IMR-90 (cell line): ENCODE measurements at regions not wholly inside any gene's neighbourhood (a gene's known extent, or its start where the extent isn't known, plus 50 kb on each side); places are given as distances from the start of the nearest gene placed in this dataset.

Source experiments
- ATAC-seq: fragments of 200-7000 bp; cut with Tn5 transposase; 2 replicates; pipeline ENCODE4 v1.9.1; 2020; ENCODE audit warnings: low read depth, mild to moderate bottlenecking, moderate library complexity
- BruUV-seq: library from RNA; stranded (reverse); fragments of 400-500 nt; replicated peaks from 2 replicates; lab custom pipeline; 2021; lab: Mats Ljungman, UMichigan
- CTCF ChIA-PET: fragments of 300-600 bp; formaldehyde crosslinking; extraction: SDS; loops from one replicate; lab custom pipeline; 2021; ENCODE audit warnings: antibody characterized with exemption; lab: Yijun Ruan, JAX
- POLR2A ChIA-PET: fragments of 300-600 bp; sonication (Branson Sonifier 250); formaldehyde crosslinking; loops from one replicate; lab custom pipeline; 2022; ENCODE audit warnings: antibody characterized with exemption; ENCODE audit not compliant: unreplicated experiment; lab: Charles Lee
- DNase-seq: peaks from one replicate; pipeline ENCODE4 v3.0.0; 2013
- H2AFZ ChIP-seq: replicated peaks from 2 replicates; pipeline ENCODE3; 2013; ENCODE audit warnings: low read length, mild to moderate bottlenecking; ENCODE audit not compliant: poor library complexity
- H2AK5ac ChIP-seq: 2 replicates; pipeline ENCODE4 v1.6.1; 2013; ENCODE audit warnings: low read depth, low read length, inconsistent platforms
- H2AK9ac ChIP-seq: replicated peaks from 2 replicates; pipeline ENCODE3; 2013; ENCODE audit warnings: mild to moderate bottlenecking, low read depth, low read length, moderate library complexity; ENCODE audit not compliant: poor library complexity
- H2BK120ac ChIP-seq: 2 replicates; pipeline ENCODE4 v1.6.1; 2013; ENCODE audit warnings: low read depth, low read length, inconsistent platforms
- H2BK15ac ChIP-seq: 3 replicates; pipeline ENCODE4 v1.6.1; 2013; ENCODE audit warnings: low read depth, low read length, inconsistent platforms
- H2BK20ac ChIP-seq: 2 replicates; pipeline ENCODE4 v1.6.1; 2013; ENCODE audit warnings: low read depth, mild to moderate bottlenecking, inconsistent platforms, low read length, moderate library complexity
- H2BK5ac ChIP-seq: 2 replicates; pipeline ENCODE4 v1.6.1; 2013; ENCODE audit warnings: mild to moderate bottlenecking, low read depth, low read length, inconsistent platforms; ENCODE audit not compliant: poor library complexity, severe bottlenecking
- H3K14ac ChIP-seq: replicated peaks from 2 replicates; pipeline ENCODE4 v1.6.1; 2013; ENCODE audit warnings: low read depth, low read length, inconsistent platforms
- H3K18ac ChIP-seq: 2 replicates; pipeline ENCODE4 v1.6.1; 2013; ENCODE audit warnings: low read depth, low read length, control low read depth
- H3K23ac ChIP-seq: 2 replicates; pipeline ENCODE4 v1.6.1; 2013; ENCODE audit warnings: low read depth, low read length, inconsistent platforms
- H3K27ac ChIP-seq: 2 replicates; pipeline ENCODE4 v1.5.1; 2013; ENCODE audit warnings: mild to moderate bottlenecking, control low read depth, low read length; ENCODE audit not compliant: insufficient read depth
- H3K27me3 ChIP-seq: 2 replicates; pipeline ENCODE4 v1.6.1; 2013; ENCODE audit warnings: low read length; ENCODE audit not compliant: control insufficient read depth, insufficient read depth
- H3K36me3 ChIP-seq: 2 replicates; pipeline ENCODE4 v1.6.1; 2013; ENCODE audit warnings: low read length, mixed read lengths; ENCODE audit not compliant: control insufficient read depth, insufficient read depth
- H3K4ac ChIP-seq: 2 replicates; pipeline ENCODE4 v1.6.1; 2013; ENCODE audit warnings: low read depth, low read length, inconsistent platforms
- H3K4me1 ChIP-seq: 2 replicates; pipeline ENCODE4 v1.6.1; 2013; ENCODE audit warnings: low read length, mixed read lengths; ENCODE audit not compliant: control insufficient read depth, insufficient read depth
- H3K4me2 ChIP-seq: 2 replicates; pipeline ENCODE4 v1.6.1; 2013; ENCODE audit warnings: low read depth, mild to moderate bottlenecking, control low read depth, low read length, moderate library complexity
- H3K4me3 ChIP-seq: 2 replicates; pipeline ENCODE4 v1.5.1; 2013; ENCODE audit warnings: low read depth, mild to moderate bottlenecking, control low read depth, low read length, moderate library complexity; ENCODE audit not compliant: insufficient read depth
- H3K56ac ChIP-seq: 2 replicates; pipeline ENCODE4 v1.6.1; 2013; ENCODE audit warnings: low read length, inconsistent platforms; ENCODE audit not compliant: insufficient read depth; ENCODE audit errors: extremely low read depth
- H3K79me1 ChIP-seq, 2 experiments: 2 replicates each; pipeline ENCODE4 v1.6.1; 2013; ENCODE audit warnings: low read length in 2 of 2, inconsistent platforms in 1 of 2, low read depth in 1 of 2
- H3K9ac ChIP-seq: 2 replicates; pipeline ENCODE4 v1.6.1; 2013; ENCODE audit warnings: low read depth, low read length, control low read depth
- H3K9me1 ChIP-seq: 2 replicates; pipeline ENCODE4 v1.6.1; 2013; ENCODE audit warnings: low read length, inconsistent platforms; ENCODE audit not compliant: insufficient read depth
- H3K9me3 ChIP-seq: 2 replicates; pipeline ENCODE4 v1.6.1; 2013; ENCODE audit warnings: low read length; ENCODE audit not compliant: control insufficient read depth, insufficient read depth
- H4K20me1 ChIP-seq: 2 replicates; pipeline ENCODE4 v1.6.1; 2013; ENCODE audit warnings: low read length, inconsistent platforms; ENCODE audit not compliant: insufficient read depth
- H4K5ac ChIP-seq: 2 replicates; pipeline ENCODE4 v1.6.1; 2013; ENCODE audit warnings: mild to moderate bottlenecking, low read depth, low read length, control low read depth
- H4K8ac ChIP-seq, 2 experiments: 2 replicates each; pipeline ENCODE4 v1.6.1; 2013; ENCODE audit warnings: low read depth in 2 of 2, low read length in 2 of 2, control low read depth in 1 of 2, inconsistent platforms in 1 of 2
- H4K91ac ChIP-seq: 2 replicates; pipeline ENCODE4 v1.6.1; 2013; ENCODE audit warnings: low read depth, low read length, inconsistent platforms; ENCODE audit not compliant: insufficient read depth
- BHLHE40 ChIP-seq: fragments of 150-350 bp; IDR thresholded peaks from 2 replicates; pipeline ENCODE4 v1.6.1; 2016; ENCODE audit warnings: mild to moderate bottlenecking, low read depth, low read length
- WGBS, 2 experiments: methylation state at CpG; one replicate each; pipeline versions ENCODE4 v1.1.5 to v1.1.7; 2013; ENCODE audit warnings: missing lambda C conversion rate in 2 of 2; ENCODE audit not compliant: insufficient read length in 1 of 2; ENCODE audit errors: extremely low coverage in 2 of 2; 5-methylcytosine and 5-hydroxymethylcytosine counted together
- dilution Hi-C: fragments of 300-500 bp; cut with HindIII; formaldehyde crosslinking; loops from one replicate; pipeline ENCODE4 v1.14.3; 2018; ENCODE audit warnings: low sequenced_read_pairs; ENCODE audit not compliant: unreplicated experiment
- in situ Hi-C: fragments of 300-500 bp; cut with MboI; formaldehyde crosslinking; loops from 3 replicates; pipeline ENCODE4 v1.14.3; 2019; ENCODE audit warnings: low sequenced_read_pairs, inconsistent platforms, mixed read lengths
- intact Hi-C: fragments of 100-400 bp; cut with micrococcal nuclease; formaldehyde crosslinking; loops from 2 replicates; pipeline ENCODE4 v1.10.0; 2022
- TF ChIP-seq, protein P1 (sequence below): conservative IDR thresholded peaks from 2 replicates; pipeline ENCODE4 v1.5.1; 2012; ENCODE audit warnings: mild to moderate bottlenecking, low read depth, low read length, improper control_type of control experiment
- TF ChIP-seq, protein P2 (sequence below): fragments of 150-350 bp; IDR thresholded peaks from 2 replicates; pipeline ENCODE4 v1.6.1; 2017; ENCODE audit warnings: mild to moderate bottlenecking, antibody characterized with exemption, low read length, low read depth

GRCh38 chr20:12687476-12687875 is 321.3 kb upstream of the SPTLC3 start:
- Histone ChIP-seq H4K91ac (no peak overlapping the region), H3K4me1 (no peaks in the 10 kb centered on the region), H3K27me3 (no peaks in the 10 kb centered on the region), H3K9me1 (no peaks in the 10 kb centered on the region), H2AK5ac (no peak overlapping the region), H3K4me2 (no peak overlapping the region), H2AFZ (no peak overlapping the region), H3K9me3 (peaks cover 12% of the 10 kb centered on the region), H4K8ac (no peak overlapping the region), H3K4me3 (no peak overlapping the region), H3K18ac (no peak overlapping the region), H2AK9ac (no peak overlapping the region), H2BK120ac (no peak overlapping the region), H2BK5ac (no peak overlapping the region), H4K20me1 (no peaks in the 10 kb centered on the region), H3K9ac (no peak overlapping the region), H3K56ac (no peak overlapping the region), H3K79me1 (no peaks in the 10 kb centered on the region), H3K27ac (no peak overlapping the region), H2BK20ac (no peak overlapping the region), H3K23ac (no peak overlapping the region), H2BK15ac (no peak overlapping the region), H3K14ac (no peak overlapping the region), H3K4ac (no peak overlapping the region), H3K36me3 (no peaks in the 10 kb centered on the region), H4K5ac (no peak overlapping the region)
- DNase-seq: no peak
- TF ChIP-seq, protein P1, sequence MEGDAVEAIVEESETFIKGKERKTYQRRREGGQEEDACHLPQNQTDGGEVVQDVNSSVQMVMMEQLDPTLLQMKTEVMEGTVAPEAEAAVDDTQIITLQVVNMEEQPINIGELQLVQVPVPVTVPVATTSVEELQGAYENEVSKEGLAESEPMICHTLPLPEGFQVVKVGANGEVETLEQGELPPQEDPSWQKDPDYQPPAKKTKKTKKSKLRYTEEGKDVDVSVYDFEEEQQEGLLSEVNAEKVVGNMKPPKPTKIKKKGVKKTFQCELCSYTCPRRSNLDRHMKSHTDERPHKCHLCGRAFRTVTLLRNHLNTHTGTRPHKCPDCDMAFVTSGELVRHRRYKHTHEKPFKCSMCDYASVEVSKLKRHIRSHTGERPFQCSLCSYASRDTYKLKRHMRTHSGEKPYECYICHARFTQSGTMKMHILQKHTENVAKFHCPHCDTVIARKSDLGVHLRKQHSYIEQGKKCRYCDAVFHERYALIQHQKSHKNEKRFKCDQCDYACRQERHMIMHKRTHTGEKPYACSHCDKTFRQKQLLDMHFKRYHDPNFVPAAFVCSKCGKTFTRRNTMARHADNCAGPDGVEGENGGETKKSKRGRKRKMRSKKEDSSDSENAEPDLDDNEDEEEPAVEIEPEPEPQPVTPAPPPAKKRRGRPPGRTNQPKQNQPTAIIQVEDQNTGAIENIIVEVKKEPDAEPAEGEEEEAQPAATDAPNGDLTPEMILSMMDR: no peak
- no peak for TF ChIP-seq BHLHE40
- TF ChIP-seq, protein P2, sequence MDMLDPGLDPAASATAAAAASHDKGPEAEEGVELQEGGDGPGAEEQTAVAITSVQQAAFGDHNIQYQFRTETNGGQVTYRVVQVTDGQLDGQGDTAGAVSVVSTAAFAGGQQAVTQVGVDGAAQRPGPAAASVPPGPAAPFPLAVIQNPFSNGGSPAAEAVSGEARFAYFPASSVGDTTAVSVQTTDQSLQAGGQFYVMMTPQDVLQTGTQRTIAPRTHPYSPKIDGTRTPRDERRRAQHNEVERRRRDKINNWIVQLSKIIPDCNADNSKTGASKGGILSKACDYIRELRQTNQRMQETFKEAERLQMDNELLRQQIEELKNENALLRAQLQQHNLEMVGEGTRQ: no peak
- ATAC-seq: no peak
- intact Hi-C loops (no loop called here), dilution Hi-C loops (no loop called here), in situ Hi-C loops (no loop called here)
- 18% methylated on average over 3 of the region's 4 CpGs; no CpG with 5 or more reads in 1 of the 2 experiments for WGBS, 2 experiments
- POLR2A ChIA-PET: no interaction called here
- no TSS peak for BruUV-seq
- CTCF ChIA-PET: no interaction called here
